ENCODE measurements at regions not wholly inside any gene's neighbourhood (a gene's known extent, or its start where the extent isn't known, plus 50 kb on each side); places are given as distances from the start of the nearest gene placed in this dataset.

GRCh38 chr9:82161876-82162275 is 173.3 kb downstream of the SPATA31D1 start:
- no peak for DNase-seq

GRCh38 chr9:82164159-82164558 is 175.6 kb downstream of the SPATA31D1 start:
- DNase-seq = no peak

DNA sequence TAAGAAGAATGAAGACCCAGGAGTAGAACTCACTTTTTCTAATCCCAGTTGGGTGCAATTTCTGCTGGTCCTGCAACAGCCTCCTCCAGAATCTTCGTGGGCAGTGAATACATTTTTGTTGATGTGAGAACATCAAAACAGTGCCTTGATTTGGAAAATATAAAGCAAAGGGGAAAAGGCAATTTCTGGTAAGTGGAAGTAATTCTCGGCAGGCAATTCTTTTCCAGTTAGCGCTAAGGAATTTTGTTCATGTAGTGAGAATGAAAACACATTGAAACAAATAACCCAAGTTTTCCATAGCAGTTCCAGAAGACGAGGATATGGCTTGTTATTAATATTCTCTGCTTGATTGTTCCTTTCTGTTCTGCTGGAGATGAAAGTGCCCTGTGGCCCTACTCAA is 178.7 kb downstream of the SPATA31D1 start:
- DNase-seq = no peak

DNA sequence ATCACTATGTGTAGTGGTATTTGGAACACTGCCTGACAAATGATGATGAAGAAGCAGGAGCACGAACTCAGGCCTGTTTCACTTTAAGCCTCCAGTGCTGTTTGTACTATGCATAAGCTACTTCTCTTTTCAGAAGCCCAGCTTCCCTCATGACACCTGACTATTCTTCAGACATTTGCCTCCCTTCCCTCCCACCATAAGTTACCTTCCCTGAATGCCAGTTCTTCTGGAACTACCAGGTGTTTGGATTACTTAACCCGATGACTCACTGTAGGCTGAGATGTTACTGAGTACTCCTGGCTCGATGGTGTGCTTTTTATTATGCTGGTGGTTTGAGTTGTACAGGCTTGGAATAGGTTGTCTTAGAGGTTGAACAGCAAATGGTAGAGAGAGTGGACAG is 180.0 kb downstream of the SPATA31D1 start:
- DNase-seq = no peak

DNA sequence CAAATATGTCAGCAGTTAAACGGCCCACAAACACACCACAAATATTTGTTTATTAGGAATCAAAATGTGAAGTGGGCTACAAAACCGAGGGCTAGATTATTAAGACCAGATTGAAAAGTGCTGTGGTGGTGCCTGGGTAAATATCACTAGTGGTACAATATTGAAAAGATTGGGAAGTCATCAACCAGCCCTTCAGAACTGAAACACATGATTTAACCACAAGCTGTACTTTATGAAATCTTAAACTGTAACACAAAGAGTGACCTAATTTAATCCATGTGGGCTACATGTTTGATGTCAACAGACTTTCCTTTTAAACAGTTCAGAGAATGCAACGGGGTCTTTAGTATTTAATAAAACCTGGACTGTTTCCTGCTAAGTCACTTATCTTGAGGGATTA is 182.3 kb downstream of the SPATA31D1 start:
- no peak for DNase-seq

DNA sequence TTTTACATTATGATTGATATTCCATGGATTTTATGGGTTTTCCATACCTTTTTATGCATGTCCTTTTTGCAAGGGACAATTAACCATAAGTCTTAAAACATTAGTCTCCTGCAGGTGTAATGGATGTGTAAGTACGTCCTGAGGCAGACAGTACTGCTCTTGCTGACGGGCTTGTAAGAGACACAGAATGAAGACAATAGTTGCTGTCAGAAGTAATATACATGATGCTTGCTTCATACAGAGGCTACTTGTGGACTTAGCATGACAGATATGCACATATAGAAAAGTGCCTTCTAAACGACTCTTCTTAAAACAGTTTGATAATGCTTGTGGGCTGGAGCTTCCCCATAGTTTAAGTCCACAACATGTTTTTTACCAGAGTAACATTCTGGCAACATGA is 182.7 kb downstream of the SPATA31D1 start:
- DNase-seq = no peak

- no peak for DNase-seq
Measured at GRCh38 chr9:82180711-82181110, 192.1 kb downstream of the SPATA31D1 start.

- no peak for DNase-seq
Measured at GRCh38 chr9:82183181-82183860, 194.7 kb downstream of the SPATA31D1 start.

DNA sequence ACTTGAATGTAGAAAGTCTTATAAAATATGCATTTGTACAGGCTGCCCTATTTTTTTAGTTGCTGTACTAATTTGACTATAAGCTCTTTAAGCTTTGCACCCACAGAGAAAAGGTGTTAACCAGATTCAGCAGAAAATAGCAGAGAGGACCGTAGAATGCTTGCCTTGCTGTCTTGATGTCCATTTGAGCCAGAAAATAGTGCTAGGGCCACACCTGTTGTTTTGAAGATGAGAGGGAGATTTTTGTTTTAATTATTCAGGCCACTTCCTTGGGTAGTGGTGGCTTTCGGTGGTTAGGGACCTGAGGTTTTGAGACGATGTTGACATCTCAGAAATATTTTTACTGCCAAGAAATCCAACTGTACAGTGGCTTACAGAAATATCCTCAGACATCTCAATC is 196.0 kb downstream of the SPATA31D1 start:
- no peak for DNase-seq

DNA sequence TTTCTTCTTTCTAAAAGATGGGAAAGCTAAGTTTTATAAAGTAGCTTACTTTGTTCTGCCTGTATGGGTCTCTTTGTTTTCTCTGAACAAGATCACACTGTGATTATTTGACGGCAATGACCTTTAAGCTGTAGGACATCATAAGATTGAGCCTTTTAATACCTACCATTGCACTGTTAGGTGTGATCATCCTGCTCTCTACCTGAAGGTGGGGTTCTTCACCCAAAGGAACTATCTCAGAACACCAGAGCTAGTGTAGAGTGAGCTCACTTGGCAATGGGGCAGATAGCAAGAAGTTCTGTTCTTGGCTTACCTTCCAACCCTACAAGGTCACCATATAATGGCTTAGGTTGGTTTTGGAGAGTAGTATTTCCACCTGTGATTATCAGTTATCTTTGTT is 200.2 kb downstream of the SPATA31D1 start:
- DNase-seq = no peak

- no peak for DNase-seq
Measured at GRCh38 chr9:82191082-82191770, 202.7 kb downstream of the SPATA31D1 start.

DNA sequence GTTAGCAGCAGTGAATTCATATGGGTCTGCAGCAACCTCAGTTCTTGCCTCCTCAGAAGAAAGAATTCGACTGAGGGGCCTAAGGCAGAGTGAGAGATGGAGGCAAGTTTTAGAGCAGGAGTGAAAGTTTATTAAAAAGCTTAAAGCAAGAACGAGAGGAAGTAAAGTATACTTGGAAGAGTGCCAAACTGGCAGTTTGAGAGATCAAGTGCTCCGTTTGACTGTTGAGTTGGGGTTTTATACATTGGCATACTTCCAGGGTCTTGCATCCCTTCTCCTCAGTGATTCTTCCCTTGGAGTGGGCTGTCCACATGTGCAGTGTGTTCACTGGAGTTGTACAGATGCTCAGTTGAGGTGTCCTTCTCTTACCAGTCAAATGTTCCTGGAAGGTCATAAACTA is 203.6 kb downstream of the SPATA31D1 start:
- DNase-seq = no peak

- no peak for DNase-seq
Measured at GRCh38 chr9:82196622-82197441, 208.3 kb downstream of the SPATA31D1 start.

DNA sequence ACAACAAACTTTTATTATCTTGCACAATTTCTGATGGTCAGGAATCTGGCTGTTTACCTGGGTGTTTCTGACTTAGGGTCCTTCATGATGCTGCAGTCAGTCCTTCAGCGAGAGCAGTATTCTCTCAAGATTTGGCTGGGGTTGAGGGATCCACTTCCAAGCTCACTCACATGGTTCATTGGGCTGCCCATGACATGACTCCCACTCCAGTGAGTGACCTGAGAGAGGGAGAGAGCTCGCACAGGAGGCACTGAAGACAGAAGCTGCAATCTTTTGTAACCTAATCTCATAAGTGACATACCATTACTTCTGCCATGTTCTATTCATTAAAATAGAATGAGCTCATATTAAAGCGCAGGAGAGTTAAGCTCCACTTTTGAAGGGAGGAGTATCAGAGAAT is 212.6 kb downstream of the SPATA31D1 start:
- no peak for DNase-seq

GRCh38 chr9:82202808-82203207 is 214.2 kb downstream of the SPATA31D1 start:
- no peak for DNase-seq

GRCh38 chr9:82206490-82206889 is 217.9 kb downstream of the SPATA31D1 start:
- DNase-seq = no peak

DNA sequence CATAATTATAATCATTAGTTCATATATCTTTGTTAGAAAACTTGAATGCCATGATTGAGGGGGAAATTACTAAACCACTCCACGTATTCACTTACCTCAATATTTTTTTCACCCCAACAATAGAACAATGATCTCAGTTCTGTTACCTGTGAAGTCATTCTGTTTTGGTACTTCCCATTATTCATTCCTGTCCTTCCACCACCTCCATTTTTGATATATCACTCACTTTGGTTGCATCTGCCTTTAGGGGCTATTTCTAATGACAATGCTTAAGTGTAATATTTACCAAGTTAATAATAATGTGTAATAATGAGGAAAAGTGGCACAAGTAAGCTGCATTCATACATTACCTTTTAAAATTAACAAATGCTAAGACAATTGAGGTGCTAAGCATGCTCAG is 218.4 kb downstream of the SPATA31D1 start:
- DNase-seq = no peak

- DNase-seq = no peak
Measured at GRCh38 chr9:82208741-82209450, 220.3 kb downstream of the SPATA31D1 start.

DNA sequence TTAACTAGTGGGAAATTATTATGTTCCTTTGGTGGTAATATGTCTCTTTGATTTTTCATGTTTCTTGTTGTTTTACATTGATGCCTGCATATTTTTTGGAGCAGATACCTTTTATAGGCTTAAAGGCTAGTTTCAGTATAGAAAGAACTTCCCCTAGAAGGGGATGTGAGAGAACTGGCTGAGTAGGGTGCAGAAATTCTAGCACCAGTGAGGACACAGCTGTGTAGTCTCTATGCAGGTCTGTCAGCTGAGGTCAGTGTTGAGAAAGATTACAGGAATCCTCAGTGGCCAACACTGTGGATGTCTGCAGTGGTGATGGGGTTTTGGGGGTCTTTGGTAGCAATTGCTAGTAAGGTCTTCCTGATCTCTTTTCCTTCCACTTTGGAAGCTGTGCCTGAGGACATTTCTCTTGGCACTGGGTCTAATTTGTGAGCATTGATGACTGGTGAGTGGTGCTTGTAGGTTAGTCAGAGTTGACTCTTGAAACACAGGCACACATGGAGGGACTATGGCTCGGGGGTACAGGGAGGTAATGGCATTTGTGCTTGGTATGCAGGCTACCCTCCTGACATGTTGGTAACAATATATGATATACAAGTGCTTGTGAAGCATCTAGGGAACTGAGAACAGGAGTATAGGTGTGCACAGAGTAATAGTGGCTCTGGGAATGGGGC is 221.4 kb downstream of the SPATA31D1 start:
- no peak for DNase-seq

- DNase-seq = no peak
Measured at GRCh38 chr9:82212885-82213284, 224.3 kb downstream of the SPATA31D1 start.

DNA sequence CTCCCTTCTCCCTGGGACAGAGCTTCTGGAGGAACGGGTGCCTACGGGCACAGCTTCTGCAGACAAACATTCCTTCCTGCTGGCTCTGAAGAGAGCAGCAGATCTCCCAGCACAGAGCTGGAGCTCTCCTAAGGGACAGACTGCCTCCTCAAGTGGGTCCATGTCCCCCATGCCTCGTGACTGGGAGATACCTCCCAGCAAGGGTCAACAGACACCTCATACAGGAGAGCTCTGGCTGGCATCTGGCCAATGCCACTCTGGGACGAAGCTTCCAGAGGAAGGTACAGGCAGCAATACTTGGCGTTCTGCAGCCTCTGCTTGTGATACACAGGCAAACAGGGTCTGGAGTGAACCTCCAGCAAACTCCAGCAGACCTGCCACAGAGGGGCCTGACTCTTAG is 227.9 kb downstream of the SPATA31D1 start:
- no peak for DNase-seq

GRCh38 chr9:82223442-82223841 is 234.9 kb downstream of the SPATA31D1 start:
- DNase-seq = no peak

GRCh38 chr9:82231411-82231810 is 242.8 kb downstream of the SPATA31D1 start:
- no peak for DNase-seq

Measured in CD4-positive, alpha-beta T cell treated with Interferon gamma for 1 hour (primary cell).